ENCODE measurements at regions not wholly inside any gene's neighbourhood (a gene's known extent, or its start where the extent isn't known, plus 50 kb on each side); places are given as distances from the start of the nearest gene placed in this dataset.

DNA sequence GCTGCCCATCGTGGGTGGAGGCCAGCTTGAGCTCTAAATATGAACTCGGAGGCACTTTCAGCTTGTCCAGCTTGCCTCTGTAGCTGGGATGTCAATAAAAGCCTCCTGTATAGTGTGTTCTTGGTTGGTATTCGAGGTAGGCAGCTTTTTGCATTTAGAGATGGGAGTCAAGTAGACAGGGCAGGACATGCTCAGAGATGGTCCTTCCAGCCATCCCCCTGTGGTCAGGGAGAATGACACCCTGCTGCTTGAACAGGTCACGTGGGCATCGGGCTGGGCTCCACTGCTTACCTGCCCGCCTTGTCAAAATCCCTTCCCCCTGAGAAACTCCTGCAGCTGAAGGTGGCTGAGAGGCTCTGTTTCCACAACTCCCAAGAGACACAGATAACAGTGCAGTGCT is 302.5 kb downstream of the ZNF536 start:
- no peaks in the 10 kb centered on the region for H3K36me3 ChIP-seq (ENCODE audit: control insufficient read depth, insufficient read depth, low read length)
- no peak overlapping the region for H3K27ac ChIP-seq (ENCODE audit: insufficient read depth, low read length, poor library complexity, severe bottlenecking)
- no peaks in the 10 kb centered on the region for H3K4me1 ChIP-seq (ENCODE audit: control insufficient read depth, insufficient read depth, low read length, poor library complexity, severe bottlenecking)
- DNase-seq, result no peak
- H3K4me3 ChIP-seq (ENCODE audit: insufficient read depth, low read depth, low read length, poor library complexity, severe bottlenecking), result no peak overlapping the region
- H3K27me3 ChIP-seq (replicated peaks; ENCODE audit: control insufficient read depth, insufficient read depth, low read length, poor library complexity, severe bottlenecking), result peaks cover 3% of the 10 kb centered on the region
- no peaks in the 10 kb centered on the region for H3K9me3 ChIP-seq (ENCODE audit: control insufficient read depth, low read length)

DNA sequence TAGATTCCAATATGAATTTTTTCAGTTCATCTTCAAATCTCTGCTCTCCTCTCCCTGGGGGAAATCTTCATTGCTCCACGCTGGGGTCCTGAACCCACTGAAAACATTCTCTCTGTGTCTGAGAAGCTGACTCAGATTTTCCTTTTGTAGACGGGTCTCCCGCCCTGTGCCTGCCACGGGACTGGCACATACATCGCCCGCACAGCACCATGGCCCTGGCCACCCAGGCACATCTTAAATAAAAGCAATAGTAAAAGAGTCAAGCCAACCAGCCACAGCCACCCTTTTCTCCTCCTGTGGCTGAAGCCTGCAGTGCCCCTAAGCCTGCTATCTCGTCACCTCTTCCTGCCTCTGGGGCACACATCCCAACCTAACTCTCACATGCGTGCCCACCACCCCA is 301.2 kb downstream of the ZNF536 start:
- H3K36me3 ChIP-seq (ENCODE audit: control insufficient read depth, insufficient read depth, low read length), result no peaks in the 10 kb centered on the region
- DNase-seq, result no peak
- H3K27ac ChIP-seq (ENCODE audit: insufficient read depth, low read length, poor library complexity, severe bottlenecking), result no peak overlapping the region
- peaks cover 9% of the 10 kb centered on the region for H3K27me3 ChIP-seq (replicated peaks; ENCODE audit: control insufficient read depth, insufficient read depth, low read length, poor library complexity, severe bottlenecking)
- H3K9me3 ChIP-seq (ENCODE audit: control insufficient read depth, low read length), result no peaks in the 10 kb centered on the region
- H3K4me3 ChIP-seq (ENCODE audit: insufficient read depth, low read depth, low read length, poor library complexity, severe bottlenecking), result no peak overlapping the region
- no peaks in the 10 kb centered on the region for H3K4me1 ChIP-seq (ENCODE audit: control insufficient read depth, insufficient read depth, low read length, poor library complexity, severe bottlenecking)

DNA sequence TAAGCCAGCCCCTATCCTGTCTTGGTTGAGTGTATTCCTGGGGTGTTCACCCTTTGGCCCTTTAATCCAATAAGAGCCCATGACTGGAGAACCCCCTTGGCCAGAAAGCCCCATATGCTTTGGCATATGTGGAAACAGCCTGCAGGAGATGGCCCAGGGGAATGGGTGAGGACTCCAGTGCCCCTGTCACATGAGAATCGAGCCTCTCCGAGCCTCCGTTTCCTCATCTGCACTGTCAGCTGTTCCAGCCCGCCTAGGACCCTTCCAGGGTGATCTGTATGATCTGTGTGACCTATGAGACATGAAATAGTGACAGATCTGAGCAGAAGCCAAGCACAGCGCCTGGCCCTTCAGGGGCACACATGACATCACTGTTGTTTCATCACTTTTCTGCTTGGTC is 300.7 kb downstream of the ZNF536 start:
- H3K27ac ChIP-seq (ENCODE audit: insufficient read depth, low read length, poor library complexity, severe bottlenecking), result no peak overlapping the region
- H3K4me1 ChIP-seq (ENCODE audit: control insufficient read depth, insufficient read depth, low read length, poor library complexity, severe bottlenecking), result no peaks in the 10 kb centered on the region
- H3K36me3 ChIP-seq (ENCODE audit: control insufficient read depth, insufficient read depth, low read length), result no peaks in the 10 kb centered on the region
- no peak for DNase-seq
- H3K9me3 ChIP-seq (ENCODE audit: control insufficient read depth, low read length), result no peaks in the 10 kb centered on the region
- peaks cover 9% of the 10 kb centered on the region for H3K27me3 ChIP-seq (replicated peaks; ENCODE audit: control insufficient read depth, insufficient read depth, low read length, poor library complexity, severe bottlenecking)
- H3K4me3 ChIP-seq (ENCODE audit: insufficient read depth, low read depth, low read length, poor library complexity, severe bottlenecking), result no peak overlapping the region

DNA sequence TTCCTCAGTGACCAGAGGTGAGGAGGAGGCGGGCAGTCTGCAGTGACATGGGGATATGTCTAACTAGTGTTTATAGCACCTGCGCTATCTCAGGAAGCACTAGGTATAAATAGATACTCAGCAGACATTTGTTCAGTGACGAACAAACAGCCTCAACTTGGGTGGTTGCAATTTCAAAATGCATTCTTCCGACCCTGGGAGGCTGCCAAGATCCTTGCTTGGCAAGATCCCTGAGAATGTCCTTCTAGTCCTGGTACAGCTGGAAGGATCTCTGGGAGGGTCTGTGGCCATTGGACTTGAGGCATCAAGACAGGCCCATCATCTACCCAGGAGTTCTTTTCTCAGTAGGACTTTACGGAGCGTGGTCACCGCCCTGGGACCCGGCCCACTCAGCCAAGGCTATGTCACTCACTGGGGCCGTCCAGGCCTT is 299.5 kb downstream of the ZNF536 start:
- Histone ChIP-seq H3K27ac (ENCODE audit: insufficient read depth, low read length, poor library complexity, severe bottlenecking) (no peak overlapping the region), H3K27me3 (replicated peaks; ENCODE audit: control insufficient read depth, insufficient read depth, low read length, poor library complexity, severe bottlenecking) (peaks cover 9% of the 10 kb centered on the region), H3K36me3 (ENCODE audit: control insufficient read depth, insufficient read depth, low read length) (no peaks in the 10 kb centered on the region), H3K9me3 (ENCODE audit: control insufficient read depth, low read length) (no peaks in the 10 kb centered on the region), H3K4me3 (ENCODE audit: insufficient read depth, low read depth, low read length, poor library complexity, severe bottlenecking) (no peak overlapping the region), H3K4me1 (ENCODE audit: control insufficient read depth, insufficient read depth, low read length, poor library complexity, severe bottlenecking) (no peaks in the 10 kb centered on the region)
- no peak for DNase-seq

DNA sequence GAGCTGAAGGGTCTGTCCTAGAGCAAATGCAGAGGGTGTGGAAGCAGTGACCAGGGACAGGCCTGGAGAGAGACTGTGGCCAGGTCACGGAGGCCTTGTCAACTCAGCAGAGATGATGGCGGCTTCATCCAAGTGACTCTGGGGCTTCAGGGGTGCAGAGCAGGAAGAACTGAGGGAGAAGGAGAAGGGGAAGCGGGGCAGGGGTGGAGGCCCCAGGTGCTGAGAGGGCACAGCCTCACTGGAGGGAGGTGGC is 299.1 kb downstream of the ZNF536 start:
- peaks cover 9% of the 10 kb centered on the region for H3K27me3 ChIP-seq (replicated peaks; ENCODE audit: control insufficient read depth, insufficient read depth, low read length, poor library complexity, severe bottlenecking)
- H3K9me3 ChIP-seq (ENCODE audit: control insufficient read depth, low read length), result no peaks in the 10 kb centered on the region
- no peaks in the 10 kb centered on the region for H3K4me1 ChIP-seq (ENCODE audit: control insufficient read depth, insufficient read depth, low read length, poor library complexity, severe bottlenecking)
- no peaks in the 10 kb centered on the region for H3K36me3 ChIP-seq (ENCODE audit: control insufficient read depth, insufficient read depth, low read length)
- H3K27ac ChIP-seq (ENCODE audit: insufficient read depth, low read length, poor library complexity, severe bottlenecking), result no peak overlapping the region
- DNase-seq, result no peak
- no peak overlapping the region for H3K4me3 ChIP-seq (ENCODE audit: insufficient read depth, low read depth, low read length, poor library complexity, severe bottlenecking)

DNA sequence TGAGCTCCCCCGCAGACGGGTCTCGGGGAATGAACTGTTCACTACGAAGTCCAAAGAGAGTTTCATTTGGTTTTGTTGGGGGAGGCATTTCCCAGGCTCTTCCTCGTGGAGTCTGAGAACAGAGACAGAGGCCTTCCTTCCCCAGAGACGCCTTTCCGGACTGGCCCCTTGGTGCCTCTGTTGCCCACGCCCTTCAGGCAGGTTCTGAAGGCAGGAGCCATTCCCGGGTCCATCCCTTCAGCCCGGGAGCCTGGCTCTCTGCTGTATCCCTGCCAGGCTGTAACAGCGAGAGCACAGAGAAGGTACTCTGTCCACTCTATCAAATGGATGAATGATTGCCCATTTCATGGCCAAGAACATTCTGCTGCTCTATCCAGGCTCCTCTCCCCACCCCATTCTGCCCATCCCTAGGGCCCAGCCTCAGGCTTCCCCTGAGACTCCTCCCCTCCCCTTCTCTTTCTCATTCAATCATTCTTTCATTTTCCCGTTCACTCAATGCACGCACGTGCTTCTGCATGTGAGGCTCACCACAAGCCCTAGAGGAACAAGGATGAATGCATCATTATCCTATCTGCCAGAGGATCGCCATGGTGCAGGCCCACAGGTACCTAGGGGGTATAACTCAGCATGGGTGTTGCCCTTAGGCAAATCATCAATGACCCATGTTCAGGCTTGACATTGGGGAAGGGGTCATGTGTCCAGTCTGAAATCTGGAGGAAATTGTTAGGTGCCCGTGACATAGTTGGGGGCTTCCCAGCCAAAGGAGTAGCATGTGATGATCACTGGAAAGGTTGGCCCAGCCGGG is 298.6 kb downstream of the ZNF536 start:
- Histone ChIP-seq H3K36me3 (ENCODE audit: control insufficient read depth, insufficient read depth, low read length) (no peaks in the 10 kb centered on the region), H3K4me1 (ENCODE audit: control insufficient read depth, insufficient read depth, low read length, poor library complexity, severe bottlenecking) (no peaks in the 10 kb centered on the region), H3K27me3 (replicated peaks; ENCODE audit: control insufficient read depth, insufficient read depth, low read length, poor library complexity, severe bottlenecking) (peaks cover 9% of the 10 kb centered on the region), H3K27ac (ENCODE audit: insufficient read depth, low read length, poor library complexity, severe bottlenecking) (no peak overlapping the region), H3K9me3 (ENCODE audit: control insufficient read depth, low read length) (no peaks in the 10 kb centered on the region), H3K4me3 (ENCODE audit: insufficient read depth, low read depth, low read length, poor library complexity, severe bottlenecking) (no peak overlapping the region)
- no peak for DNase-seq

DNA sequence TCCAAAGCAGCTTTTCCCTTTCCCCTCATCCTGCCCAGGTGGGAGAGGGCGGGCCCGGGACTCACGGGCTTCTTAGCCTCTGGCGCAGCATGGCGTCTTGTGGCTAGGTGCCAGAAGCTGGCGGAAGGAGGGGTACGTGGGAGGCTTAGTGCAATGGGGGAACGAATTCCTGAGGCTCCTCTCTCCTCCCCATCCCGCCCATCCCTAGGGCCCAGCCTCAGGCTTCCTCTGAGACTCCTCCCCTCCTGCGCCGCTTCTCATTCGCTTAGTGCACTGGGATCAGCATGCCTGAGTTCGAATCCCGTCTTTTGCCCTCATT is 297.8 kb downstream of the ZNF536 start:
- Histone ChIP-seq H3K36me3 (ENCODE audit: control insufficient read depth, insufficient read depth, low read length) (no peaks in the 10 kb centered on the region), H3K4me1 (ENCODE audit: control insufficient read depth, insufficient read depth, low read length, poor library complexity, severe bottlenecking) (no peaks in the 10 kb centered on the region), H3K27me3 (replicated peaks; ENCODE audit: control insufficient read depth, insufficient read depth, low read length, poor library complexity, severe bottlenecking) (peaks cover 10% of the 10 kb centered on the region), H3K4me3 (ENCODE audit: insufficient read depth, low read depth, low read length, poor library complexity, severe bottlenecking) (no peak overlapping the region), H3K27ac (ENCODE audit: insufficient read depth, low read length, poor library complexity, severe bottlenecking) (no peak overlapping the region), H3K9me3 (ENCODE audit: control insufficient read depth, low read length) (no peaks in the 10 kb centered on the region)
- no peak for DNase-seq

DNA sequence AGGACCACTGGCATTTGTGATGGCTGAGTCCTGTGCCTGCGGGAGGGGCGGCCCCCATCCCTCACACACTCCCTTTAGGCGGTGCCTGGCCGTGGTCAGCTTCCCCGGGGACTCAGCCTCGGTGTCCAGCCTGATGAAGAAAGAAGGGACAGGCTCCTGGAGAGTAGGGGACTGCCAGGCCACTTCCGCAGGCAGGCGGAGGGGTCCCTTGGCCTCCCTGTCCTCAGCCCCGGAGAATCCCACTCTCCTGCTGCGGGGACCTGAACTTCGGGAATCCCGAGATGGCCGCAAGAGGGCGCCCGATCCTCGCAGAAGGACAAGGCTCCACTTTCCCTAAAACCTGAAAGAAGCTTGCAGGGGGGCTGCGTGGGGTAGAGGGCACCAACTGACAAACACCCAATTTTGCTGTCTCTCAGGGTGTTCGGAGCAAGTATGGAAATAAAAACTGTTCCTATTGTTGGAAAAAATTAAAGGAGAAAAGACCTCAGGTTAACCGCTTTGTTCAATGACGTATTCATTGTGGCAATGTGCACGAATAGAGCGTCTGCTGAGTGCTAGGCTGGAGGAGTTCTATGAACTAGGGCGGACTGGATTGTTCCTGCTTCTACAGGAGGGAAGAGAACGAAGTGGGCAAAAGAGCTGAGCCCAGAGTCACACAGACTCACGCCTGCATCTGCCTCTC is 297.3 kb downstream of the ZNF536 start:
- peak in 1 of 3 donors; percentile 11 for DNase-seq
- Histone ChIP-seq H3K4me3 (ENCODE audit: insufficient read depth, low read depth, low read length, poor library complexity, severe bottlenecking) (no peak overlapping the region), H3K27ac (ENCODE audit: insufficient read depth, low read length, poor library complexity, severe bottlenecking) (no peak overlapping the region), H3K36me3 (ENCODE audit: control insufficient read depth, insufficient read depth, low read length) (no peaks in the 10 kb centered on the region), H3K9me3 (ENCODE audit: control insufficient read depth, low read length) (no peaks in the 10 kb centered on the region), H3K27me3 (replicated peaks; ENCODE audit: control insufficient read depth, insufficient read depth, low read length, poor library complexity, severe bottlenecking) (peaks cover 13% of the 10 kb centered on the region), H3K4me1 (ENCODE audit: control insufficient read depth, insufficient read depth, low read length, poor library complexity, severe bottlenecking) (no peaks in the 10 kb centered on the region)

DNA sequence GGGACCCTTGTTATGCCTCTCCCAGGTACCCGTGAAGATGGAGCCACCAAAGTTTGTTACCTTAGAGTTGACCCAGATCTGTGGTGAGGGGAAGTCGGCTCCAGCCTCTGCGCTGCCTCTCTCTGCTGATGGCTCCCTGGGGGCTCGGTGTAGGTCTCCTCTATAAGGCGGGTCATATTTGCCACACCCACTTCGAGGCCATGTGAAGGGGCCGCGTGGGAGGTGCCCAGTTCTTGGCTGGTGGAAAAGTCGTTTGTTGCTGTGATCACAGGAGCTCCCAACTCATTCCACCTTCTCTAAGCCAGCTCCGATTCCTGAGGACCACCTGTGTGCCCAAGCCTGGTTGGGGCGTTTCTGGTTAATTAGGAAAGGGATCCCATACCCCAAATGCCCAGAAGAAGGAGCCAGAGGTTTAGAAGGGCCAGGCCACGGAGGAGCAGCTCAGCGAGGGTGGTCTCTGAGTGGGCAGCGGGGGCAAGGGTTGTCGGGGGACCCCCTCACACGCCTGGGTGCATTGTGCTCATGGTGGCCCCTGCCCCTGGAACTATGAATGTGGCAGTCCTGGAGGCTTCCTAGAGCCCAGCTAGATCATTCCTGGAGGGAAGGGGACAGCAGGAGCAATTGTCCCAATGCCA is 296.5 kb downstream of the ZNF536 start:
- no peaks in the 10 kb centered on the region for H3K9me3 ChIP-seq (ENCODE audit: control insufficient read depth, low read length)
- no peaks in the 10 kb centered on the region for H3K36me3 ChIP-seq (ENCODE audit: control insufficient read depth, insufficient read depth, low read length)
- no peak overlapping the region for H3K4me3 ChIP-seq (ENCODE audit: insufficient read depth, low read depth, low read length, poor library complexity, severe bottlenecking)
- DNase-seq, result no peak
- H3K4me1 ChIP-seq (ENCODE audit: control insufficient read depth, insufficient read depth, low read length, poor library complexity, severe bottlenecking), result no peaks in the 10 kb centered on the region
- no peak overlapping the region for H3K27ac ChIP-seq (ENCODE audit: insufficient read depth, low read length, poor library complexity, severe bottlenecking)
- peaks cover 13% of the 10 kb centered on the region for H3K27me3 ChIP-seq (replicated peaks; ENCODE audit: control insufficient read depth, insufficient read depth, low read length, poor library complexity, severe bottlenecking)

DNA sequence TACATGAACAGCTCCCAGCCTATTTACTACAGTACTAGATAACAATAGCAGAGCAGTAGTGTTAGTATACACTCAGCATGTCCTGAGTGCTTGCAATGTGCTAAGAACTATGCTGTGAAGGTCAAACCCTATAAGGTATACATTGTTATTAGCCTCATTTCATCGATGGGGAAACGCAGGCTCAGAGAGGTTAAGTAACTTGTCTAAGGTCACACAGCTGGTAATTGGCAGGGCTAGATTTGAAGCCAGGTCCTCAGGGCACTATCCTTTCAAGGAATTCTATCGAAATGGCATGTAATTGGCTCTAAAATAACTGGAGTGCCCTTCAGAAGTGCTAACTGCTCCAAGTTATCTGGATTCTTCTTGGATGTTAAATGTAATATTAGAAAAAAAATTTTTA is 295.6 kb downstream of the ZNF536 start:
- no peak for DNase-seq
- no peaks in the 10 kb centered on the region for H3K36me3 ChIP-seq (ENCODE audit: control insufficient read depth, insufficient read depth, low read length)
- no peaks in the 10 kb centered on the region for H3K9me3 ChIP-seq (ENCODE audit: control insufficient read depth, low read length)
- no peak overlapping the region for H3K27ac ChIP-seq (ENCODE audit: insufficient read depth, low read length, poor library complexity, severe bottlenecking)
- H3K27me3 ChIP-seq (replicated peaks; ENCODE audit: control insufficient read depth, insufficient read depth, low read length, poor library complexity, severe bottlenecking), result peaks cover 13% of the 10 kb centered on the region
- no peaks in the 10 kb centered on the region for H3K4me1 ChIP-seq (ENCODE audit: control insufficient read depth, insufficient read depth, low read length, poor library complexity, severe bottlenecking)
- H3K4me3 ChIP-seq (ENCODE audit: insufficient read depth, low read depth, low read length, poor library complexity, severe bottlenecking), result no peak overlapping the region

All from effector memory CD4-positive, alpha-beta T cell (primary cell).